Osteocyte (in vitro differentiated cells): ENCODE measurements at regions not wholly inside any gene's neighbourhood (a gene's known extent, or its start where the extent isn't known, plus 50 kb on each side); places are given as distances from the start of the nearest gene placed in this dataset.

Experiments used
- DNase-seq: peaks from one replicate; pipeline ENCODE4 v3.0.0; 2021; ENCODE audit warnings: mixed read lengths; ENCODE audit not compliant: unreplicated experiment; ENCODE audit errors: extremely low spot score
- H3K27ac Mint-ChIP-seq: one replicate; pipeline ENCODE4 v1.8.0; 2021; ENCODE audit warnings: mild to moderate bottlenecking, mixed read lengths; ENCODE audit not compliant: unreplicated experiment
- H3K27me3 Mint-ChIP-seq: one replicate; pipeline ENCODE4 v1.8.0; 2021; ENCODE audit warnings: mixed read lengths; ENCODE audit not compliant: unreplicated experiment
- H3K36me3 Mint-ChIP-seq: one replicate; pipeline ENCODE4 v1.8.0; 2021; ENCODE audit warnings: mixed read lengths; ENCODE audit not compliant: unreplicated experiment
- H3K4me1 Mint-ChIP-seq: one replicate; pipeline ENCODE4 v1.8.0; 2021; ENCODE audit warnings: mixed read lengths; ENCODE audit not compliant: unreplicated experiment
- H3K4me3 Mint-ChIP-seq: one replicate; pipeline ENCODE4 v1.8.0; 2021; ENCODE audit warnings: mild to moderate bottlenecking, moderate library complexity, mixed read lengths; ENCODE audit not compliant: unreplicated experiment
- H3K9me3 Mint-ChIP-seq: one replicate; pipeline ENCODE4 v1.8.0; 2021; ENCODE audit warnings: mixed read lengths; ENCODE audit not compliant: unreplicated experiment
- CTCF ChIP-seq: fragments of 200-600 bp; sonication (generic); IDR thresholded peaks from 2 replicates; pipeline ENCODE4 v1.5.0; 2021; ENCODE audit warnings: antibody characterized with exemption, mild to moderate bottlenecking, moderate library complexity

GRCh38 chr13:104375614-104376013, 1309.4 kb upstream of the SLC10A2 start:
- Mint-ChIP-seq H3K27ac (no peak overlapping the region), H3K4me3 (no peak overlapping the region), H3K27me3 (no peaks in the 10 kb centered on the region), H3K9me3 (no peaks in the 10 kb centered on the region), H3K4me1 (no peaks in the 10 kb centered on the region), H3K36me3 (no peaks in the 10 kb centered on the region)
- no peak for TF ChIP-seq CTCF
- DNase-seq: no peak

- DNase-seq: no peak
- no peak overlapping the region for H3K4me3 Mint-ChIP-seq
- no peaks in the 10 kb centered on the region for H3K4me1 Mint-ChIP-seq
- no peak overlapping the region for H3K27ac Mint-ChIP-seq
- no peaks in the 10 kb centered on the region for H3K9me3 Mint-ChIP-seq
- TF ChIP-seq CTCF: no peak
- H3K27me3 Mint-ChIP-seq: no peaks in the 10 kb centered on the region
- no peaks in the 10 kb centered on the region for H3K36me3 Mint-ChIP-seq
Observed at GRCh38 chr13:104372095-104372655, 1306.0 kb upstream of the SLC10A2 start.

GRCh38 chr13:104365430-104365829, 1299.2 kb upstream of the SLC10A2 start:
- no peak for TF ChIP-seq CTCF
- Mint-ChIP-seq H3K4me1 (no peaks in the 10 kb centered on the region), H3K36me3 (no peaks in the 10 kb centered on the region), H3K27me3 (no peaks in the 10 kb centered on the region), H3K4me3 (no peak overlapping the region), H3K27ac (no peak overlapping the region), H3K9me3 (no peaks in the 10 kb centered on the region)
- no peak for DNase-seq

- Mint-ChIP-seq H3K27ac (no peak overlapping the region), H3K27me3 (no peaks in the 10 kb centered on the region), H3K4me1 (no peaks in the 10 kb centered on the region), H3K36me3 (no peaks in the 10 kb centered on the region), H3K9me3 (no peaks in the 10 kb centered on the region), H3K4me3 (no peak overlapping the region)
- DNase-seq: no peak
- no peak for TF ChIP-seq CTCF
Observed at GRCh38 chr13:104357672-104358354, 1291.6 kb upstream of the SLC10A2 start.

GRCh38 chr13:104357174-104357573, 1291.0 kb upstream of the SLC10A2 start:
- no peak for DNase-seq
- Mint-ChIP-seq H3K27ac (no peak overlapping the region), H3K27me3 (no peaks in the 10 kb centered on the region)

More at GRCh38 chr13:104357174-104357573, 1291.0 kb upstream of the SLC10A2 start:
- Mint-ChIP-seq H3K4me1 (no peaks in the 10 kb centered on the region), H3K4me3 (no peak overlapping the region), H3K36me3 (no peaks in the 10 kb centered on the region), H3K9me3 (no peaks in the 10 kb centered on the region)
- TF ChIP-seq CTCF: no peak
